Activated CD8-positive, alpha-beta memory T cell treated with anti-CD3 and anti-CD28 coated beads, Interleukin-2, amount 50 U/mL, for 48 hours (primary cell): ENCODE measurements at regions not wholly inside any gene's neighbourhood (a gene's known extent, or its start where the extent isn't known, plus 50 kb on each side); places are given as distances from the start of the nearest gene placed in this dataset.
"Not testable (repeated sequence)": the region's sequence is repeated elsewhere in the genome, so short reads cannot be mapped to it uniquely, and the experiment has no call there.

Experiments
- DNase-seq: peaks from one replicate; pipeline ENCODE4 v3.0.0-alpha.2; 2020

GRCh38 chr5:99272576-99272975 is 343.8 kb upstream of the CHD1 start:
- DNase-seq, result no peak

- DNase-seq, result no peak
Observed at GRCh38 chr5:99258819-99259218, 330.0 kb upstream of the CHD1 start.

- DNase-seq, result no peak
Observed at GRCh38 chr5:99248066-99248465, 319.3 kb upstream of the CHD1 start.

GRCh38 chr5:99247346-99247745 is 318.5 kb upstream of the CHD1 start:
- no peak for DNase-seq

- no peak for DNase-seq
Observed at GRCh38 chr5:99243111-99243510, 314.3 kb upstream of the CHD1 start.

- DNase-seq, result no peak
Observed at GRCh38 chr5:99239826-99240360, 311.1 kb upstream of the CHD1 start.

GRCh38 chr5:99191206-99191745 is 262.5 kb upstream of the CHD1 start:
- DNase-seq, result no peak

- no peak for DNase-seq
Observed at GRCh38 chr5:99187611-99188010, 258.8 kb upstream of the CHD1 start.

GRCh38 chr5:99179206-99179605 is 250.4 kb upstream of the CHD1 start:
- no peak for DNase-seq

- DNase-seq, result no peak
Observed at GRCh38 chr5:99177796-99178195, 249.0 kb upstream of the CHD1 start.

GRCh38 chr5:99176186-99176585 is 247.4 kb upstream of the CHD1 start:
- DNase-seq, result no peak

- DNase-seq, result no peak
Observed at GRCh38 chr5:99169309-99169708, 240.5 kb upstream of the CHD1 start.

GRCh38 chr5:99161538-99161937 is 232.7 kb upstream of the CHD1 start:
- not testable (repeated sequence) for DNase-seq

GRCh38 chr5:99156688-99157087 is 227.9 kb upstream of the CHD1 start:
- DNase-seq, result no peak

- DNase-seq, result not testable (repeated sequence)
Observed at GRCh38 chr5:99143283-99143795, 214.5 kb upstream of the CHD1 start.

GRCh38 chr5:99141534-99142128 is 212.8 kb upstream of the CHD1 start:
- no peak for DNase-seq

- DNase-seq, result no peak
Observed at GRCh38 chr5:99138911-99139310, 210.1 kb upstream of the CHD1 start.

GRCh38 chr5:99133921-99134320 is 205.1 kb upstream of the CHD1 start:
- DNase-seq, result no peak

GRCh38 chr5:99129768-99130501 is 201.1 kb upstream of the CHD1 start:
- DNase-seq, result no peak

GRCh38 chr5:99122976-99123375 is 194.2 kb upstream of the CHD1 start:
- no peak for DNase-seq

- DNase-seq, result no peak
Observed at GRCh38 chr5:99119326-99119725, 190.5 kb upstream of the CHD1 start.

GRCh38 chr5:99116526-99116925 is 187.7 kb upstream of the CHD1 start:
- no peak for DNase-seq

- DNase-seq, result no peak
Observed at GRCh38 chr5:99109894-99110293, 181.1 kb upstream of the CHD1 start.

- no peak for DNase-seq
Observed at GRCh38 chr5:99105216-99105615, 176.4 kb upstream of the CHD1 start.
